BLaER1 treated with 17β-estradiol and CSF1 and Interleukin-3, amounts not matched to agents 10 nM and 100 nM (cell line): ENCODE measurements at regions not wholly inside any gene's neighbourhood (a gene's known extent, or its start where the extent isn't known, plus 50 kb on each side); places are given as distances from the start of the nearest gene placed in this dataset.

Source experiments
- H3K27ac ChIP-seq, 11 experiments: shearing (Covaris generic); formaldehyde crosslinking; 2 replicates each; pipeline ENCODE4 v1.8.1; 2022
- H3K27me3 ChIP-seq, 11 experiments: shearing (Covaris generic); formaldehyde crosslinking; 2 replicates each; pipeline ENCODE4 v1.8.1; 2022
- H3K36me3 ChIP-seq, 11 experiments: shearing (Covaris generic); formaldehyde crosslinking; 2 replicates each; pipeline ENCODE4 v1.8.1; 2022
- H3K4me1 ChIP-seq, 10 experiments: shearing (Covaris generic); formaldehyde crosslinking; 2 replicates each; pipeline ENCODE4 v1.8.1; 2022
- H3K4me2 ChIP-seq, 11 experiments: shearing (Covaris generic); formaldehyde crosslinking; 2 replicates each; pipeline ENCODE4 v1.8.1; 2022
- H3K4me3 ChIP-seq, 10 experiments: shearing (Covaris generic); formaldehyde crosslinking; 2 replicates each; pipeline ENCODE4 v1.8.1; 2022
- H3K9ac ChIP-seq, 11 experiments: shearing (Covaris generic); formaldehyde crosslinking; 2 replicates each; pipeline ENCODE4 v1.8.1; 2022
- H3K9me3 ChIP-seq, 11 experiments: shearing (Covaris generic); formaldehyde crosslinking; replicated peaks in 1 of 11; 2 replicates each; pipeline ENCODE4 v1.8.1; 2022
- H4K20me1 ChIP-seq, 11 experiments: shearing (Covaris generic); formaldehyde crosslinking; 2 replicates each; pipeline ENCODE4 v1.8.1; 2022
- Cebpa-rat ChIP-seq, 11 experiments: shearing (Covaris generic); IDR thresholded peaks; 2 replicates each; pipeline ENCODE4 v1.8.1; 2022

GRCh38 chrX:134180601-134181274 lies 56.2 kb upstream of the CCDC160 start:
- no peaks in the 10 kb centered on the region for H3K36me3 ChIP-seq
- H4K20me1 ChIP-seq = peaks cover 0 to 6% (median 0%) of the 10 kb centered on the region in 11 experiments; a peak in 2 of 22 replicates
- no peak overlapping the region for H3K9ac ChIP-seq
- peaks cover 91 to 97% (median 95%) of the 10 kb centered on the region in 11 experiments for H3K27me3 ChIP-seq
- H3K9me3 ChIP-seq = no peaks in the 10 kb centered on the region; a peak in 1 of 22 replicates
- no peak overlapping the region for H3K4me2 ChIP-seq
- no peak overlapping the region for H3K4me3 ChIP-seq
- TF ChIP-seq Cebpa-rat (IDR thresholded peaks at IDR 0.05) = no peak
- peaks cover 0 to 9% (median 3%) of the 10 kb centered on the region in 10 experiments; a peak in 3 of 20 replicates for H3K4me1 ChIP-seq
- H3K27ac ChIP-seq = no peak overlapping the region

- Histone ChIP-seq H3K27me3 (peaks cover 91 to 97% (median 95%) of the 10 kb centered on the region in 11 experiments), H3K4me2 (no peak overlapping the region), H3K9me3 (no peaks in the 10 kb centered on the region; a peak in 1 of 22 replicates), H3K4me1 (peaks cover 0 to 14% (median 7%) of the 10 kb centered on the region in 10 experiments; a peak in 15 of 20 replicates), H3K36me3 (no peaks in the 10 kb centered on the region), H3K27ac (no peak overlapping the region), H4K20me1 (peaks cover 0 to 6% (median 0%) of the 10 kb centered on the region in 11 experiments; a peak in 2 of 22 replicates), H3K9ac (no peak overlapping the region), H3K4me3 (no peak overlapping the region)
- no peak for TF ChIP-seq Cebpa-rat (IDR thresholded peaks at IDR 0.05)
Measured at GRCh38 chrX:134181275-134181660, 55.7 kb upstream of the CCDC160 start.

GRCh38 chrX:134183665-134184064 lies 53.3 kb upstream of the CCDC160 start:
- H3K4me3 ChIP-seq = no peak overlapping the region
- H3K4me1 ChIP-seq = peaks cover 5 to 26% (median 19%) of the 10 kb centered on the region in 10 experiments; a peak in 16 of 20 replicates
- H3K9me3 ChIP-seq = no peaks in the 10 kb centered on the region; a peak in 1 of 22 replicates
- no peak overlapping the region for H3K27ac ChIP-seq
- H3K9ac ChIP-seq = no peak overlapping the region
- H4K20me1 ChIP-seq = peaks cover 0 to 6% (median 0%) of the 10 kb centered on the region in 11 experiments; a peak in 2 of 22 replicates
- TF ChIP-seq Cebpa-rat (IDR thresholded peaks at IDR 0.05) = no peak
- no peaks in the 10 kb centered on the region for H3K36me3 ChIP-seq
- H3K27me3 ChIP-seq = peaks cover 91 to 97% (median 95%) of the 10 kb centered on the region in 11 experiments
- no peak overlapping the region for H3K4me2 ChIP-seq

GRCh38 chrX:134184936-134185335 lies 52.0 kb upstream of the CCDC160 start:
- H3K9me3 ChIP-seq = no peaks in the 10 kb centered on the region; a peak in 1 of 22 replicates
- H4K20me1 ChIP-seq = peaks cover 0 to 6% (median 0%) of the 10 kb centered on the region in 11 experiments; a peak in 2 of 22 replicates
- H3K9ac ChIP-seq = no peak overlapping the region
- no peak for TF ChIP-seq Cebpa-rat (IDR thresholded peaks at IDR 0.05)
- peaks cover 5 to 26% (median 19%) of the 10 kb centered on the region in 10 experiments; a peak in 16 of 20 replicates for H3K4me1 ChIP-seq
- H3K27ac ChIP-seq = no peak overlapping the region
- H3K27me3 ChIP-seq = peaks cover 91 to 97% (median 95%) of the 10 kb centered on the region in 11 experiments
- H3K4me3 ChIP-seq = no peak overlapping the region
- peak overlapping the region in 2 of 11 experiments; percentile 3 to 11; a peak in 3 of 22 replicates for H3K4me2 ChIP-seq
- no peaks in the 10 kb centered on the region for H3K36me3 ChIP-seq

GRCh38 chrX:134186362-134187121 lies 50.4 kb upstream of the CCDC160 start:
- no peak overlapping the region for H3K4me3 ChIP-seq
- peaks cover 90 to 97% (median 95%) of the 10 kb centered on the region in 11 experiments for H3K27me3 ChIP-seq
- H3K27ac ChIP-seq = no peak overlapping the region
- no peak overlapping the region for H3K9ac ChIP-seq
- no peaks in the 10 kb centered on the region; a peak in 1 of 22 replicates for H3K9me3 ChIP-seq
- H3K36me3 ChIP-seq = no peaks in the 10 kb centered on the region
- peaks cover 5 to 26% (median 19%) of the 10 kb centered on the region in 10 experiments; a peak in 16 of 20 replicates for H3K4me1 ChIP-seq
- H3K4me2 ChIP-seq = peak overlapping the region; percentile 11 to 55 (median 47); a peak in 20 of 22 replicates
- H4K20me1 ChIP-seq = peaks cover 0 to 4% (median 0%) of the 10 kb centered on the region in 11 experiments; a peak in 1 of 22 replicates
- TF ChIP-seq Cebpa-rat (IDR thresholded peaks at IDR 0.05) = no peak
